ENCODE measurements at regions not wholly inside any gene's neighbourhood (a gene's known extent, or its start where the extent isn't known, plus 50 kb on each side); places are given as distances from the start of the nearest gene placed in this dataset.

DNA sequence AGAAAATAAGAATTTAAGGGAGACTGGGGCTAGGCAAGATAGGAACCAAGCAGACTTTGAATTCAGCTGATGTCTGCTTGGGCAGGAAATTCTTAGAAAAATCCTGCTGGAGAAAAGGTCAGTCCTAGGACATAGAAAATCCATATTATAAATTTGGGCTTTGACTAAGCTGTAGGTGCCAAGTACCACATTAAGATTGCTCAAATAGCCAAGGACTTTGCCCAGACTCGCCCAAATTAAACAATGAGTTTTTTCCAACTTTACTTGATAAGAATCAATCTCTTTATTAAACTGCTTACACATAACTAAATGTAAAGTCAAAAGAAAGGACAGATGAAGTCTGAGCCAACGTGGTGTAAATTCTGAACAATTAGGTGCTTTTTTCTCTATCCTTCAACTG, 95.4 kb downstream of the FUNDC1 start:
- H3K27me3 ChIP-seq (replicated peaks; ENCODE audit: insufficient read depth) = no peaks in the 10 kb centered on the region
- WGBS = 2% methylated on average over 2 of the region's 2 CpGs
- no peaks in the 10 kb centered on the region for H3K9me3 ChIP-seq
- H3K4me3 ChIP-seq = no peak overlapping the region
- TF ChIP-seq CTCF (IDR thresholded peaks at IDR 0.05) (no peak), POLR2AphosphoS5 (IDR thresholded peaks at IDR 0.05) (peak; percentile 10)
- no peaks in the 10 kb centered on the region for H3K36me3 ChIP-seq
- H3K4me1 ChIP-seq (replicated peaks) = no peaks in the 10 kb centered on the region
- no peak overlapping the region for H3K27ac ChIP-seq
- peak; percentile 5 for DNase-seq (ENCODE audit: low spot score)
- intact Hi-C loops (cut with DNase I) = no loop called here

DNA sequence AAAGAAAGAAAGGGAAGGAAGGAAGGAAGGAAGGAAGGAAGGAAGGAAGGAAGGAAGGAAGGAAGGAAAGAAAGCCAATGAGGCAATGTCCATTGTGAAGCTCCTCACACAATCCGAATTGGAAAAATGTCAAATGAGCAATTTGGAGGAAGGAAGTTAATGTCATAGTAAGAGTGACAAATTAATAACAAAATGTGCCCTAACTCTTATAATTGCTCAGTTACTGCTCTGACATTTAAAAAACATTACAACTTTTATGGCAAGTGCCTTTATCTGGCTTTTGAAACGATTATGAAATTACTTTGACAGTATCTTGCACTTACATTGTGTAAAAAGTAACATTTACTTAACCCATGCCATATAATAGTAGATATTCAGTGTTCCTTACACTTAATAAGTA, 96.5 kb upstream of the EFHC2 start:
- intact Hi-C loops (cut with DNase I) = no loop called here
- Histone ChIP-seq H3K36me3 (no peaks in the 10 kb centered on the region), H3K27me3 (replicated peaks; ENCODE audit: insufficient read depth) (no peaks in the 10 kb centered on the region), H3K9me3 (no peaks in the 10 kb centered on the region), H3K27ac (no peak overlapping the region), H3K4me3 (no peak overlapping the region), H3K4me1 (replicated peaks) (no peaks in the 10 kb centered on the region)
- WGBS = 17% methylated on average over 2 of the region's 2 CpGs
- DNase-seq (ENCODE audit: low spot score) = no peak
- no peak for TF ChIP-seq CTCF (IDR thresholded peaks at IDR 0.05)
- no peak for TF ChIP-seq POLR2AphosphoS5 (IDR thresholded peaks at IDR 0.05)
- no peak for TF ChIP-seq POLR2A (IDR thresholded peaks at IDR 0.05)

DNA sequence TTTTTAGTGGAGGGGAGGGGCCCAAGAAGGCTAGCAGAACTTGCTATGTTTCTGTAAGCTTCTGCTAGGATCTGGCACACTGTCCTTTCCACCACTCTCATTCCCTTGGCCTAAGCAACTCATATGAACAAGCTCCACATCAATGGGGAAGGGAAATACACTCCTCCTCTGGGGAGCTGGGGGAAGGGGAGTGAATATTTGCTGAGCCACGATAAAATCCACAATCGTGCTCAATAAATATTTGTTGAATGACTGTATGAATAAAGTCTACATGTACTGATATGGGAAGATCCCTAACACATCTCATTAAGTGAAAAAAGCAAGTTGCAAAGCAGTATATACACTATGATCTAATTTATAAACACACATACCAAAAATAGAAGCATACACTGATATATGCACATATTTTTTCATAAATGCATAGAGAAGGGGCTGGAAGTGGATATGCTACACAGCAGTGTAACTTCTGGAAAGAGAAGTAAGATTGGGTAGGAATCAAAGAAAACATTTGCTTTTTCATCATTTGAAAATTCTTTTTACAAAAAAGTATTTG, 95.8 kb upstream of the EFHC2 start:
- Histone ChIP-seq H3K27ac (no peak overlapping the region), H3K36me3 (no peaks in the 10 kb centered on the region), H3K27me3 (replicated peaks; ENCODE audit: insufficient read depth) (no peaks in the 10 kb centered on the region), H3K4me1 (replicated peaks) (no peaks in the 10 kb centered on the region), H3K4me3 (no peak overlapping the region), H3K9me3 (no peaks in the 10 kb centered on the region)
- no peak for TF ChIP-seq POLR2AphosphoS5 (IDR thresholded peaks at IDR 0.05)
- WGBS = 17% methylated on average over 2 of the region's 2 CpGs
- no peak for DNase-seq (ENCODE audit: low spot score)
- intact Hi-C loops (cut with DNase I) = no loop called here

DNA sequence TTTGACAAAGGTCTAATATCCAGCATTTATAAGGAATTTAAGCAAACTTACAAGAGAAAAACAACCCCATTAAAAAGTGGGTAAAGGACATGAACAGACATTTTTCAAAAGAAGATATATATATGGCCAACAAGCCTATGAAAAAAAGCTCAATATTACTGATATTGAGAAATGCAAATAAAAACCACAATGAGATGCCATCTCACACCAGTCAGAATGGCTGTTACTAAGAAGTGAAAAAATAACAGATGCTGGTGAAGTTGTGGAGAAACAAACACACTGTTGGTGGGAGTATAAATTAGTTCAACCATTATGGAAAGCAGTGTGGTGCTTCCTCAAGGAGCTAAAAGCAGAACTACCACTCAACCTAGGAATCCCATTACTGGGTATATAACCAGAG, 91.6 kb upstream of the EFHC2 start:
- H3K27ac ChIP-seq = no peak overlapping the region

GRCh38 chrX:44433556-44433955, 90.1 kb upstream of the EFHC2 start:
- 58% methylated on average over 3 of the region's 3 CpGs for WGBS
- no peaks in the 10 kb centered on the region for H3K36me3 ChIP-seq
- no peaks in the 10 kb centered on the region for H3K9me3 ChIP-seq
- no peaks in the 10 kb centered on the region for H3K4me1 ChIP-seq (replicated peaks)
- intact Hi-C loops (cut with DNase I) = no loop called here
- TF ChIP-seq CTCF (IDR thresholded peaks at IDR 0.05) = no peak
- no peak for TF ChIP-seq POLR2AphosphoS5 (IDR thresholded peaks at IDR 0.05)
- no peak overlapping the region for H3K4me3 ChIP-seq
- no peak for DNase-seq (ENCODE audit: low spot score)
- no peak overlapping the region for H3K27ac ChIP-seq
- H3K27me3 ChIP-seq (replicated peaks; ENCODE audit: insufficient read depth) = no peaks in the 10 kb centered on the region

More for the DNA sequence above, 91.6 kb upstream of the EFHC2 start:
- Histone ChIP-seq H3K27me3 (replicated peaks; ENCODE audit: insufficient read depth) (no peaks in the 10 kb centered on the region), H3K9me3 (no peaks in the 10 kb centered on the region), H3K4me1 (replicated peaks) (no peaks in the 10 kb centered on the region), H3K4me3 (no peak overlapping the region), H3K36me3 (no peaks in the 10 kb centered on the region)
- intact Hi-C loops (cut with DNase I) = no loop called here
- no peak for DNase-seq (ENCODE audit: low spot score)
- TF ChIP-seq POLR2A (IDR thresholded peaks at IDR 0.05) = no peak
- TF ChIP-seq CTCF (IDR thresholded peaks at IDR 0.05) = no peak
- no peak for TF ChIP-seq POLR2AphosphoS5 (IDR thresholded peaks at IDR 0.05)
